ENCODE measurements at regions not wholly inside any gene's neighbourhood (a gene's known extent, or its start where the extent isn't known, plus 50 kb on each side); places are given as distances from the start of the nearest gene placed in this dataset.

- WGBS (ENCODE audit: low lambda C conversion rate): 84% methylated on average over 5 of the region's 5 CpGs
- POLR2A ChIA-PET: no interaction called here
- H3F3A ChIP-seq (replicated peaks; ENCODE audit: insufficient read depth): no peaks in the 10 kb centered on the region
- H3K9me3 ChIP-seq: no peaks in the 10 kb centered on the region
- H3K9me2 ChIP-seq: no peaks in the 10 kb centered on the region
- no peak overlapping the region for H3K4me2 ChIP-seq
- no peak for DNase-seq
- H3K36me3 ChIP-seq (replicated peaks in 1 of 2; ENCODE audit: control insufficient read depth in 1 of 2, insufficient read depth in 2 of 2, low read length in 1 of 2): no peaks in the 10 kb centered on the region
- TF ChIP-seq RXRA (IDR thresholded peaks at IDR 0.05; ENCODE audit: borderline replicate concordance, low read depth): no peak
- TF ChIP-seq IRF3 (IDR thresholded peaks at IDR 0.05; ENCODE audit: low read depth, low read length): no peak
- TF ChIP-seq USF1 (IDR thresholded peaks at IDR 0.05; ENCODE audit: borderline replicate concordance, low read depth): no peak
- TF ChIP-seq FOXM1 (IDR thresholded peaks at IDR 0.05; ENCODE audit: low read depth): no peak
- no peak for TF ChIP-seq MEF2A (IDR thresholded peaks at IDR 0.05; ENCODE audit: borderline replicate concordance, low read depth)
- H3K4me3 ChIP-seq (ENCODE audit: low read depth in 2 of 2, low read length in 1 of 2): no peak overlapping the region
- CTCF ChIA-PET: no interaction called here
- no peak overlapping the region for H3K9ac ChIP-seq
- no peaks in the 10 kb centered on the region for H3K27me3 ChIP-seq (ENCODE audit: insufficient read depth)
- H2AFZ ChIP-seq (ENCODE audit: low read depth): no peak overlapping the region
- no peaks in the 10 kb centered on the region for H3K79me2 ChIP-seq (ENCODE audit: insufficient read depth)
- H3K27ac ChIP-seq (ENCODE audit: low read depth in 2 of 2, low read length in 1 of 2): no peak overlapping the region
- peaks cover 0 to 2% of the 10 kb centered on the region in 2 experiments; a peak in 1 of 4 replicates for H3K4me1 ChIP-seq (ENCODE audit: control insufficient read depth in 1 of 2, insufficient read depth in 2 of 2, low read depth in 1 of 2, low read length in 1 of 2)
- no peaks in the 10 kb centered on the region for H4K20me1 ChIP-seq (ENCODE audit: insufficient read depth)
Measured at GRCh38 chr12:5180496-5180895, 136.8 kb downstream of the KCNA5 start.

GRCh38 chr12:5184186-5184585, 140.5 kb downstream of the KCNA5 start:
- no peaks in the 10 kb centered on the region for H3K27me3 ChIP-seq (ENCODE audit: insufficient read depth)
- H3K9ac ChIP-seq: no peak overlapping the region
- no peak overlapping the region for H3K27ac ChIP-seq (ENCODE audit: low read depth in 2 of 2, low read length in 1 of 2)
- ChIA-PET POLR2A (no interaction called here), CTCF (interaction anchor here (2.8 kb wide), 1 partner anchor 12 kb away, joined by 11 read pairs; no protein-coding TSS in a partner anchor)
- no peaks in the 10 kb centered on the region for H3K79me2 ChIP-seq (ENCODE audit: insufficient read depth)
- H3K4me3 ChIP-seq (ENCODE audit: low read depth in 2 of 2, low read length in 1 of 2): no peak overlapping the region
- peaks cover 0 to 2% of the 10 kb centered on the region in 2 experiments; a peak in 1 of 4 replicates for H3K4me1 ChIP-seq (ENCODE audit: control insufficient read depth in 1 of 2, insufficient read depth in 2 of 2, low read depth in 1 of 2, low read length in 1 of 2)
- no peak for DNase-seq
- TF ChIP-seq RFX5 (IDR thresholded peaks at IDR 0.05; ENCODE audit: low read length) (no peak), TAF1 (IDR thresholded peaks at IDR 0.05; ENCODE audit: borderline replicate concordance, low read depth, low read length) (no peak), USF1 (IDR thresholded peaks at IDR 0.05; ENCODE audit: borderline replicate concordance, low read depth) (no peak), ELF1 (IDR thresholded peaks at IDR 0.05) (no peak), NFIC (IDR thresholded peaks at IDR 0.05; ENCODE audit: borderline replicate concordance) (no peak), GATA2 (CRISPR knock-in tag; IDR thresholded peaks at IDR 0.05) (no peak), MXI1 (IDR thresholded peaks at IDR 0.05; ENCODE audit: low read depth, low read length) (no peak), MAX (IDR thresholded peaks at IDR 0.05; ENCODE audit: low read depth) (no peak), CHD2 (IDR thresholded peaks at IDR 0.05; ENCODE audit: low read length, partially characterized antibody) (no peak), EZH2phosphoT487 (IDR thresholded peaks at IDR 0.05; ENCODE audit: borderline replicate concordance, low read depth) (no peak), TEAD4 (IDR thresholded peaks at IDR 0.05; ENCODE audit: borderline replicate concordance, insufficient read depth) (no peak), FOXM1 (IDR thresholded peaks at IDR 0.05; ENCODE audit: low read depth) (no peak), GABPA (IDR thresholded peaks at IDR 0.05; ENCODE audit: low read depth) (no peak), REST (IDR thresholded peaks at IDR 0.05; ENCODE audit: low read depth, low read length) (no peak), FOSL2 (IDR thresholded peaks at IDR 0.05; ENCODE audit: borderline replicate concordance, low read depth) (no peak)
- no peaks in the 10 kb centered on the region for H3F3A ChIP-seq (replicated peaks; ENCODE audit: insufficient read depth)
- no peaks in the 10 kb centered on the region for H4K20me1 ChIP-seq (ENCODE audit: insufficient read depth)
- no peak overlapping the region for H3K4me2 ChIP-seq
- 75% methylated on average over 5 of the region's 5 CpGs for WGBS (ENCODE audit: low lambda C conversion rate)
- no peaks in the 10 kb centered on the region for H3K9me2 ChIP-seq
- no peaks in the 10 kb centered on the region for H3K9me3 ChIP-seq
- H2AFZ ChIP-seq (ENCODE audit: low read depth): no peak overlapping the region
- H3K36me3 ChIP-seq (replicated peaks in 1 of 2; ENCODE audit: control insufficient read depth in 1 of 2, insufficient read depth in 2 of 2, low read length in 1 of 2): peaks cover 0 to 9% of the 10 kb centered on the region in 2 experiments
